ENCODE measurements at regions not wholly inside any gene's neighbourhood (a gene's known extent, or its start where the extent isn't known, plus 50 kb on each side); places are given as distances from the start of the nearest gene placed in this dataset.

- intact Hi-C loops (cut with DNase I): no loop called here
- WGBS: 91% methylated on average over 2 of the region's 2 CpGs
Observed at GRCh38 chr2:14978845-14979244, 346.3 kb downstream of the LRATD1 start.

GRCh38 chr2:14982790-14983189 lies 350.3 kb downstream of the LRATD1 start:
- no peaks in the 10 kb centered on the region for H3K9me3 ChIP-seq
- H3K4me3 ChIP-seq: no peak overlapping the region
- DNase-seq (ENCODE audit: extremely low spot score): no peak
- TF ChIP-seq, protein P1, sequence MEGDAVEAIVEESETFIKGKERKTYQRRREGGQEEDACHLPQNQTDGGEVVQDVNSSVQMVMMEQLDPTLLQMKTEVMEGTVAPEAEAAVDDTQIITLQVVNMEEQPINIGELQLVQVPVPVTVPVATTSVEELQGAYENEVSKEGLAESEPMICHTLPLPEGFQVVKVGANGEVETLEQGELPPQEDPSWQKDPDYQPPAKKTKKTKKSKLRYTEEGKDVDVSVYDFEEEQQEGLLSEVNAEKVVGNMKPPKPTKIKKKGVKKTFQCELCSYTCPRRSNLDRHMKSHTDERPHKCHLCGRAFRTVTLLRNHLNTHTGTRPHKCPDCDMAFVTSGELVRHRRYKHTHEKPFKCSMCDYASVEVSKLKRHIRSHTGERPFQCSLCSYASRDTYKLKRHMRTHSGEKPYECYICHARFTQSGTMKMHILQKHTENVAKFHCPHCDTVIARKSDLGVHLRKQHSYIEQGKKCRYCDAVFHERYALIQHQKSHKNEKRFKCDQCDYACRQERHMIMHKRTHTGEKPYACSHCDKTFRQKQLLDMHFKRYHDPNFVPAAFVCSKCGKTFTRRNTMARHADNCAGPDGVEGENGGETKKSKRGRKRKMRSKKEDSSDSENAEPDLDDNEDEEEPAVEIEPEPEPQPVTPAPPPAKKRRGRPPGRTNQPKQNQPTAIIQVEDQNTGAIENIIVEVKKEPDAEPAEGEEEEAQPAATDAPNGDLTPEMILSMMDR (IDR thresholded peaks at IDR 0.05): no peak
- TF ChIP-seq POLR2AphosphoS5 (IDR thresholded peaks at IDR 0.05): no peak
- TF ChIP-seq POLR2A (IDR thresholded peaks at IDR 0.05; ENCODE audit: low read depth): no peak
- no peaks in the 10 kb centered on the region for H3K27me3 ChIP-seq
- WGBS: 82% methylated on average over 4 of the region's 4 CpGs
- H3K4me1 ChIP-seq: no peaks in the 10 kb centered on the region
- no peaks in the 10 kb centered on the region for H3K36me3 ChIP-seq
- intact Hi-C loops (cut with DNase I): no loop called here
- no peak overlapping the region for H3K27ac ChIP-seq (replicated peaks in 1 of 4)

More at GRCh38 chr2:14978845-14979244, 346.3 kb downstream of the LRATD1 start:
- Histone ChIP-seq H3K27me3 (no peaks in the 10 kb centered on the region), H3K4me3 (no peak overlapping the region), H3K4me1 (no peaks in the 10 kb centered on the region), H3K27ac (replicated peaks in 1 of 4) (no peak overlapping the region), H3K36me3 (no peaks in the 10 kb centered on the region), H3K9me3 (no peaks in the 10 kb centered on the region)
- TF ChIP-seq POLR2A (IDR thresholded peaks at IDR 0.05; ENCODE audit: low read depth) (no peak), POLR2AphosphoS5 (IDR thresholded peaks at IDR 0.05) (no peak), EP300 (IDR thresholded peaks at IDR 0.05) (no peak)
- TF ChIP-seq, protein P1 (IDR thresholded peaks at IDR 0.05): no peak
- DNase-seq (ENCODE audit: extremely low spot score): no peak

DNA sequence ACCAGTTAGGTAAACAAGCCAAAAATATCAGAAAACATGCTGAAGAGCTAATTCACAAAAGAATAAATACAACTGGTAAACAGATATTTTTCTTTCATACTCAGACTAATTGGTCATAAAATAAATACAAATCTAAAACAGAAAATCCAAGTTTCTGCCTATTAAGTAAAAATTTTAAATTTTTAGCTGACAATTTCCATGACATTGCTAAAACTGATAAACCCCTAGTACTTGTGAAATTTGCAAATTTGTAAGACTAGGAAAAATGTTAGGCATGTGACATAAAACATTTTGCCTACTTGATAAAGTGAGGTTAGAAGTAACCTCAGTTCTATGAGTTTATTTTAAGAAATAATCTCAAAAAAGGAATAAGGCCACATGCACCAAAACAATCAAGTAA lies 356.1 kb downstream of the LRATD1 start:
- H3K36me3 ChIP-seq: no peaks in the 10 kb centered on the region
- TF ChIP-seq POLR2AphosphoS5 (IDR thresholded peaks at IDR 0.05) (no peak), EP300 (IDR thresholded peaks at IDR 0.05) (no peak), POLR2A (IDR thresholded peaks at IDR 0.05; ENCODE audit: low read depth) (no peak)
- TF ChIP-seq, protein P1 (IDR thresholded peaks at IDR 0.05): no peak
- no peaks in the 10 kb centered on the region for H3K9me3 ChIP-seq
- H3K4me1 ChIP-seq: no peaks in the 10 kb centered on the region
- H3K4me3 ChIP-seq: no peak overlapping the region
- DNase-seq (ENCODE audit: extremely low spot score): no peak
- intact Hi-C loops (cut with DNase I): no loop called here
- H3K27ac ChIP-seq (replicated peaks in 1 of 4): no peak overlapping the region
- H3K27me3 ChIP-seq: no peaks in the 10 kb centered on the region

DNA sequence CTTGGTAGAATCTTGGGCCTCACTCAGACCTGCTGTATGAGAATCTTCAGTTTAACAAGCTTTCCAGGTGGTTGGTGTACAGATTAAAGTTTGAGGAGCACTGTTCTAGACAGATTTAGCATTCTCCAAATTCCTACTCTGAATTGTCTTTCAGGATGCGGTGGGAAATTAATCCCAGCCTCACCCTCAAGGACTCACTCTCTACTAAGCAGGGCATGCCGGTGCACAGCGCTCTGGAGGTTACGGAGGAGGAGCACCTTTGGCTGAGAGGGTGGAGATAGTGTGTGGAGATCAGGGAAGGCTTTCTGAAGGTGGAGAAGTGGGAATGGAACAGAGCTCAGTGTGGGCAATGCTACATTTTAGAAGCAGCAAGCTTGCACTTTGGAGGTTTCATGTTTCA lies 359.2 kb downstream of the LRATD1 start:
- no peaks in the 10 kb centered on the region for H3K36me3 ChIP-seq
- no peaks in the 10 kb centered on the region for H3K4me1 ChIP-seq
- no peak overlapping the region for H3K27ac ChIP-seq (replicated peaks in 1 of 4)
- no peak for DNase-seq (ENCODE audit: extremely low spot score)
- H3K9me3 ChIP-seq: no peaks in the 10 kb centered on the region
- 95% methylated on average over 4 of the region's 4 CpGs for WGBS
- TF ChIP-seq POLR2AphosphoS5 (IDR thresholded peaks at IDR 0.05): no peak
- TF ChIP-seq EP300 (IDR thresholded peaks at IDR 0.05): no peak
- TF ChIP-seq POLR2A (IDR thresholded peaks at IDR 0.05; ENCODE audit: low read depth): no peak
- TF ChIP-seq, protein P1 (IDR thresholded peaks at IDR 0.05): no peak
- H3K4me3 ChIP-seq: no peak overlapping the region
- no peaks in the 10 kb centered on the region for H3K27me3 ChIP-seq
- intact Hi-C loops (cut with DNase I): no loop called here

- no peak overlapping the region for H3K4me3 ChIP-seq
- H3K36me3 ChIP-seq: no peaks in the 10 kb centered on the region
- H3K27me3 ChIP-seq: no peaks in the 10 kb centered on the region
- 94% methylated on average over 4 of the region's 4 CpGs for WGBS
- TF ChIP-seq EP300 (IDR thresholded peaks at IDR 0.05) (no peak), POLR2AphosphoS5 (IDR thresholded peaks at IDR 0.05) (no peak), POLR2A (IDR thresholded peaks at IDR 0.05; ENCODE audit: low read depth) (no peak)
- TF ChIP-seq, protein P1 (IDR thresholded peaks at IDR 0.05): no peak
- H3K4me1 ChIP-seq: no peaks in the 10 kb centered on the region
- no peak for DNase-seq (ENCODE audit: extremely low spot score)
- H3K27ac ChIP-seq (replicated peaks in 1 of 4): no peak overlapping the region
- intact Hi-C loops (cut with DNase I): no loop called here
- H3K9me3 ChIP-seq: no peaks in the 10 kb centered on the region
Observed at GRCh38 chr2:14994721-14995120, 362.2 kb downstream of the LRATD1 start.
